ENCODE measurements at regions not wholly inside any gene's neighbourhood (a gene's known extent, or its start where the extent isn't known, plus 50 kb on each side); places are given as distances from the start of the nearest gene placed in this dataset.

DNA sequence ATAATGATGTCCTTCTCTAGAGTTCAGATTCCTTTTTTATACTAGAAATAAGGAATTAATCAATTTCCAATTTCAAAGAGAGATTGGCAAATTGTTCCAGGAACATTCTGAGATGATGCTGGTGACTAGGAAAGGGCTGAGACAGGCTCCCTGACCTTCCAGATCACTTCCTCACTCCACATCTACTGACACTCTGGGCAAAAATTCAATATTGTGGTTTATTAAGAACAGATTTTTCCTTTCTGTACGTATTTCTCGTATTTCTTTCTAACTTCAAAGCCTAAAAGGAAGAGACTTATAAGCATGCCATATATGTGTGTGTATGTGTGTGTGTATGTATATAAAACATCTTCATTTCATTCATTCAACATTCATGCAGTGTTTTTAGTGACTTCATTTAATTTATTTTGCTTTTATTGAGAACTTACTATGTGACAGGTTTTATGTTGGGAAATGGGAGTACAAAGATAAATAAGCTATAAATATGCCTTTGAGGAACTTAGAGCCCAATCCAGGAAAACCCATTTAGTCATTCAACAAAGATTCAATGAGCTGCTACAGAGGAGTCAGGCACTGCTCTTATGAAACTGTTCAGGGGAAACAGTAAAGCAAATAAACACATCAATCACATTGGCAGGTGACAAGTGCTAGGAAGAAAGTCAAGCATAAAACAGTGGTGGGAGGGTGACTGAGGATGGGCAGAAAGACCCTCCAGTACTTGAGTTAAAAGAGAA is 137.9 kb downstream of the RDH14 start:
- TF ChIP-seq CREB5 (CRISPR knock-in tag; IDR thresholded peaks at IDR 0.05; ENCODE audit: low read depth) (no peak), ZFP30 (CRISPR knock-in tag; IDR thresholded peaks at IDR 0.05) (no peak), ESRRG (CRISPR knock-in tag; IDR thresholded peaks at IDR 0.05) (no peak), ZFP3 (CRISPR knock-in tag; IDR thresholded peaks at IDR 0.05) (no peak), ARNTL (CRISPR knock-in tag; IDR thresholded peaks at IDR 0.05; ENCODE audit: borderline replicate concordance, low read depth) (no peak), CSDC2 (CRISPR knock-in tag; IDR thresholded peaks at IDR 0.05) (no peak), GLIS3 (CRISPR knock-in tag; IDR thresholded peaks at IDR 0.05) (no peak), ZNF8 (CRISPR knock-in tag; IDR thresholded peaks at IDR 0.05) (no peak), RARB (CRISPR knock-in tag; IDR thresholded peaks at IDR 0.05) (no peak), ZC3H10 (CRISPR knock-in tag; IDR thresholded peaks at IDR 0.05) (no peak), BACH2 (CRISPR knock-in tag; IDR thresholded peaks at IDR 0.05; ENCODE audit: borderline replicate concordance) (no peak), TOX (CRISPR knock-in tag; IDR thresholded peaks at IDR 0.05; ENCODE audit: borderline replicate concordance) (no peak)
- TF ChIP-seq, protein P1, sequence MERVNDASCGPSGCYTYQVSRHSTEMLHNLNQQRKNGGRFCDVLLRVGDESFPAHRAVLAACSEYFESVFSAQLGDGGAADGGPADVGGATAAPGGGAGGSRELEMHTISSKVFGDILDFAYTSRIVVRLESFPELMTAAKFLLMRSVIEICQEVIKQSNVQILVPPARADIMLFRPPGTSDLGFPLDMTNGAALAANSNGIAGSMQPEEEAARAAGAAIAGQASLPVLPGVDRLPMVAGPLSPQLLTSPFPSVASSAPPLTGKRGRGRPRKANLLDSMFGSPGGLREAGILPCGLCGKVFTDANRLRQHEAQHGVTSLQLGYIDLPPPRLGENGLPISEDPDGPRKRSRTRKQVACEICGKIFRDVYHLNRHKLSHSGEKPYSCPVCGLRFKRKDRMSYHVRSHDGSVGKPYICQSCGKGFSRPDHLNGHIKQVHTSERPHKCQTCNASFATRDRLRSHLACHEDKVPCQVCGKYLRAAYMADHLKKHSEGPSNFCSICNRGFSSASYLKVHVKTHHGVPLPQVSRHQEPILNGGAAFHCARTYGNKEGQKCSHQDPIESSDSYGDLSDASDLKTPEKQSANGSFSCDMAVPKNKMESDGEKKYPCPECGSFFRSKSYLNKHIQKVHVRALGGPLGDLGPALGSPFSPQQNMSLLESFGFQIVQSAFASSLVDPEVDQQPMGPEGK (CRISPR knock-in tag; IDR thresholded peaks at IDR 0.05; ENCODE audit: borderline replicate concordance) = no peak
- TF ChIP-seq, protein P2, sequence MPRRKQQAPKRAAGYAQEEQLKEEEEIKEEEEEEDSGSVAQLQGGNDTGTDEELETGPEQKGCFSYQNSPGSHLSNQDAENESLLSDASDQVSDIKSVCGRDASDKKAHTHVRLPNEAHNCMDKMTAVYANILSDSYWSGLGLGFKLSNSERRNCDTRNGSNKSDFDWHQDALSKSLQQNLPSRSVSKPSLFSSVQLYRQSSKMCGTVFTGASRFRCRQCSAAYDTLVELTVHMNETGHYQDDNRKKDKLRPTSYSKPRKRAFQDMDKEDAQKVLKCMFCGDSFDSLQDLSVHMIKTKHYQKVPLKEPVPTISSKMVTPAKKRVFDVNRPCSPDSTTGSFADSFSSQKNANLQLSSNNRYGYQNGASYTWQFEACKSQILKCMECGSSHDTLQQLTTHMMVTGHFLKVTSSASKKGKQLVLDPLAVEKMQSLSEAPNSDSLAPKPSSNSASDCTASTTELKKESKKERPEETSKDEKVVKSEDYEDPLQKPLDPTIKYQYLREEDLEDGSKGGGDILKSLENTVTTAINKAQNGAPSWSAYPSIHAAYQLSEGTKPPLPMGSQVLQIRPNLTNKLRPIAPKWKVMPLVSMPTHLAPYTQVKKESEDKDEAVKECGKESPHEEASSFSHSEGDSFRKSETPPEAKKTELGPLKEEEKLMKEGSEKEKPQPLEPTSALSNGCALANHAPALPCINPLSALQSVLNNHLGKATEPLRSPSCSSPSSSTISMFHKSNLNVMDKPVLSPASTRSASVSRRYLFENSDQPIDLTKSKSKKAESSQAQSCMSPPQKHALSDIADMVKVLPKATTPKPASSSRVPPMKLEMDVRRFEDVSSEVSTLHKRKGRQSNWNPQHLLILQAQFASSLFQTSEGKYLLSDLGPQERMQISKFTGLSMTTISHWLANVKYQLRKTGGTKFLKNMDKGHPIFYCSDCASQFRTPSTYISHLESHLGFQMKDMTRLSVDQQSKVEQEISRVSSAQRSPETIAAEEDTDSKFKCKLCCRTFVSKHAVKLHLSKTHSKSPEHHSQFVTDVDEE (CRISPR knock-in tag; IDR thresholded peaks at IDR 0.05) = no peak
